SJCRH30 (cell line): ENCODE measurements at regions not wholly inside any gene's neighbourhood (a gene's known extent, or its start where the extent isn't known, plus 50 kb on each side); places are given as distances from the start of the nearest gene placed in this dataset.
A peak's percentile ranks its signal among the peaks of the same experiment; 100 is the strongest.

ENCODE experiments used
- DNase-seq, 2 experiments: peaks; one replicate each; pipeline ENCODE4 v3.0.0-alpha.2; 2015 to 2020
- H3K27ac ChIP-seq: fragments of 250-450 bp; sonication (Bioruptor Pico); 2 replicates; pipeline ENCODE4 v1.5.1; 2020; ENCODE audit warnings: mild to moderate bottlenecking, moderate library complexity
- H3K27me3 ChIP-seq: fragments of 250-450 bp; sonication (Bioruptor Pico); 2 replicates; pipeline ENCODE4 v1.5.1; 2020; ENCODE audit warnings: mild to moderate bottlenecking, moderate library complexity
- H3K36me3 ChIP-seq: fragments of 250-450 bp; sonication (Bioruptor Pico); 2 replicates; pipeline ENCODE4 v1.5.1; 2020; ENCODE audit warnings: mild to moderate bottlenecking, moderate library complexity
- H3K4me1 ChIP-seq: fragments of 250-450 bp; sonication (Bioruptor Pico); 2 replicates; pipeline ENCODE4 v1.5.1; 2020; ENCODE audit warnings: mild to moderate bottlenecking, moderate library complexity
- H3K4me3 ChIP-seq: fragments of 250-450 bp; sonication (Bioruptor Pico); 2 replicates; pipeline ENCODE4 v1.5.1; 2020; ENCODE audit warnings: mild to moderate bottlenecking, moderate library complexity
- H3K9me3 ChIP-seq: fragments of 250-450 bp; sonication (Bioruptor Pico); replicated peaks from 2 replicates; pipeline ENCODE4 v1.5.1; 2020; ENCODE audit warnings: mild to moderate bottlenecking, moderate library complexity

GRCh38 chr6:4378319-4378996, 243.1 kb upstream of the ECI2 start:
- no peaks in the 10 kb centered on the region for H3K9me3 ChIP-seq
- H3K36me3 ChIP-seq: no peaks in the 10 kb centered on the region
- H3K27me3 ChIP-seq: no peaks in the 10 kb centered on the region
- no peak overlapping the region for H3K27ac ChIP-seq
- peak in 1 of 2 experiments; percentile 27 for DNase-seq
- no peak overlapping the region for H3K4me3 ChIP-seq
- peaks cover 23% of the 10 kb centered on the region for H3K4me1 ChIP-seq

DNA sequence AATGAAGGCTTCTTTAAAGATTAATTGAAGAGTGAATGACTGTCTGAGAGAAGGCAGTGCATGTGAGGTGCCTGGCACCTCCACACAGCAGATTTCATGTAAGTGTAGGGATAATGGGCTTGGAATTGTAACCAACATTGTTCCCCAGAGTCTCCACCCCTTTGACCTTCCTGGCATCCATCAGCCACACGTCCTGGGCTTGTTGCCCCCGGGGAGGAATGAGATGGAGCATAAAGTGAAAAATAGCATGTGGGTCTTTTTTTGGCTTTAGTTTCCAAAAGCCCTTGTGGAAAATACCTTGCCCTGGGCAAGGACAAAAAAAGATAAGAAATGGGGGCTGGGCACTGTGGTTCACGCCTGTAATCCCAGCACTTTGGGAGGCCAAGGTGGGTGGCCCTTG, 242.2 kb upstream of the ECI2 start:
- H3K36me3 ChIP-seq: no peaks in the 10 kb centered on the region
- H3K27ac ChIP-seq: no peak overlapping the region
- no peaks in the 10 kb centered on the region for H3K9me3 ChIP-seq
- H3K4me3 ChIP-seq: no peak overlapping the region
- H3K4me1 ChIP-seq: peaks cover 31% of the 10 kb centered on the region
- DNase-seq: peak in 1 of 2 experiments; percentile 56
- no peaks in the 10 kb centered on the region for H3K27me3 ChIP-seq

DNA sequence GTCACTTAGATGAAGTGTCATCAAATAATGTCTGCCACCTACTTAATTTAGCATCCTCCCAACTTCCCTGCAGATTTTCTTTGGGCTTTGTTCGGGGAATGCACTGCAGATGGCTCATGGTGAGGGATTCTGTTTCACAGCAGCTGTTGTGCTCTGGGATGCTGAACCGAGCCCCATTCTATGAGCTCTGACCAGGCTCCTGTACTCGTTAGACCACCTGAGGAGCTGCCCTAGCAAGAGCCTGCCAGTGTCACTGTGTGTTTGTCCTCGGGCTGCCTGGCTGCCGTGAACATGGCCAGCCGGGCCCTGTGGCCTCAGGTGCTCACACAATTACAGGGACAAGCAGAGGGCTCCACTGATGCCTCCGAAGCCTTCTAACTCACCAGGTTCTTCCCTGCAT, 238.8 kb upstream of the ECI2 start:
- Histone ChIP-seq H3K36me3 (no peaks in the 10 kb centered on the region), H3K4me3 (peak overlapping the region; percentile 24; the same call in 1 of the 2 replicates), H3K27ac (peak overlapping the region; percentile 75), H3K4me1 (peaks cover 47% of the 10 kb centered on the region), H3K9me3 (no peaks in the 10 kb centered on the region), H3K27me3 (no peaks in the 10 kb centered on the region)
- peak; percentile 79 to 88 for DNase-seq

DNA sequence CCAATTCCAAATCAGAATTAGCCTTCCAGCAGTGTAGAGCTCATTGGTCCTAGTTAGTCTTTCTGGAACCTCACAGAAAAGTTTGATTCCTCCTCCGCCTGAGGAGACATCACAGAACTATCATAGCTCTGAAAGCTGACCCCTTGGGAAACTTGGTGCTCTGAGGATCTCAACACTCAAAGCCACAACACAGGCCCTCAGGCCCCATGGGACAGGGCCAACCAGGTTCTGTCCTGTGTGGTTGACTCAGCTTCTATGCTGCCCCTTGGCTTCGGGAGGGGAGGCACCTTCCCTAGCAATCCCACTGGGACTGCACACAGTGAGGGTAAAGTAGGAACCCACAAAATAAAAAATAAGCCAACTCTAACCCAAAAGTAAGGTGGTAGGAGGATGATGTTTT, 237.5 kb upstream of the ECI2 start:
- no peaks in the 10 kb centered on the region for H3K27me3 ChIP-seq
- no peak overlapping the region for H3K4me3 ChIP-seq
- peaks cover 61% of the 10 kb centered on the region for H3K4me1 ChIP-seq
- DNase-seq: peak in 1 of 2 experiments; percentile 29
- no peaks in the 10 kb centered on the region for H3K9me3 ChIP-seq
- H3K27ac ChIP-seq: peak overlapping the region; percentile 75; the same call in 1 of the 2 replicates
- H3K36me3 ChIP-seq: no peaks in the 10 kb centered on the region

DNA sequence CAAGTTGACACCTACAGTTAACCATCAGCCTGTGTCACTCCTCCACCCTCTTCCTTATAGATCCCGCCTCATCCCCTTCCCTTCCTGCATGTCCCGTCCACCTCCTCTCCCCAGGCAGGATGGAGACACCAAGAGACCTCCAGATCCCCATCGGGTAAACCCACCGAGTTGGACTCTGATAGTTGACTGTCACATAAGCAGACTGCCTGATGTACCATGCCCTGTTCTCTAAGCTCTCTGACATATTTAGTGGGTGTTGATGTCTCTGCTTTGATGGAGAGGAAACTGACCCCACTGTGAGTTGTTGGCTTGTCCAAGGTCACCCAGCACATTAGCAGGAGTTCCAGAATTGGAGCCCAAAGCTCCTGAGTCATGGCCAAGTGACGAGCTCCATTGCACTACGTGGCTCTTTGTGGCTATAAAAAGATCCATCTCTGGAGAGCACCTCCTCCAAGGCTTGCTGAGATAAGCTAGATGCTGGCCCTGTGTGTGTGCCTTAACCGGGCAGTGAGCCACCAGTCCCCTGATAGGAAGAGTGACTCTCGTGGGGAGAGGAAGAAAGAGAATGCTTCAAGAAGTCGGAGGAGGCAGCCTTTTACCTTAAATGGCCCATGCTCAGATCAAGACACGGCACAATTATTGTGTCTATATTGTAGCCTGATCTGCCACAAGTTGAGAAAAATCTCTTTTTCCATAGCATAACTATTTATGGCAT, 236.0 kb upstream of the ECI2 start:
- Histone ChIP-seq H3K27ac (no peak overlapping the region; the same call in 1 of the 2 replicates), H3K4me3 (no peak overlapping the region), H3K36me3 (no peaks in the 10 kb centered on the region), H3K9me3 (no peaks in the 10 kb centered on the region), H3K4me1 (peaks cover 55% of the 10 kb centered on the region), H3K27me3 (no peaks in the 10 kb centered on the region)
- no peak for DNase-seq

GRCh38 chr6:4370066-4370465, 234.7 kb upstream of the ECI2 start:
- H3K27me3 ChIP-seq: no peaks in the 10 kb centered on the region
- peaks cover 58% of the 10 kb centered on the region for H3K4me1 ChIP-seq
- DNase-seq: peak; percentile 58 to 77
- no peak overlapping the region for H3K4me3 ChIP-seq
- peak overlapping the region; percentile 84 for H3K27ac ChIP-seq
- H3K9me3 ChIP-seq: no peaks in the 10 kb centered on the region
- H3K36me3 ChIP-seq: no peaks in the 10 kb centered on the region

DNA sequence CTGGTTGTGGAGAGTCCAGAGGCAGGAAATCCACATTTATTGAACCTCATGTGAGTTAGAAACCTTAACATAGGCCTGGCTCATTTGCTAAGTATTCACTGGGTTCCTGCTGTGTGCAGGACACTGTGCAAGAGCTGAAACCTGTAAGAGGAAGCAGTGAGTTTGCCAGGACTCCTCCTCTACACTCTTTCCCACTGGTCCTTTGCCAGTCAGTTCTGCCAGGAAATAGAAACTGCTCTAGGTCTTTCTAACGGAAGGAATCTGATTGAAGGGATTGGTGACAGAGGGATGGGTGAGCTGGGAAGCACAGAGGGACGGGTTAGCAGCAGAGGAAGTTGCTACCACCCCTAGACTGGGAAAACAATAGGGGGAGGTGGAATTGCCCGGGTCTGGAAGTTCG, 234.2 kb upstream of the ECI2 start:
- DNase-seq: peak in 1 of 2 experiments; percentile 35
- H3K27ac ChIP-seq: peak overlapping the region; percentile 84
- H3K9me3 ChIP-seq: no peaks in the 10 kb centered on the region

DNA sequence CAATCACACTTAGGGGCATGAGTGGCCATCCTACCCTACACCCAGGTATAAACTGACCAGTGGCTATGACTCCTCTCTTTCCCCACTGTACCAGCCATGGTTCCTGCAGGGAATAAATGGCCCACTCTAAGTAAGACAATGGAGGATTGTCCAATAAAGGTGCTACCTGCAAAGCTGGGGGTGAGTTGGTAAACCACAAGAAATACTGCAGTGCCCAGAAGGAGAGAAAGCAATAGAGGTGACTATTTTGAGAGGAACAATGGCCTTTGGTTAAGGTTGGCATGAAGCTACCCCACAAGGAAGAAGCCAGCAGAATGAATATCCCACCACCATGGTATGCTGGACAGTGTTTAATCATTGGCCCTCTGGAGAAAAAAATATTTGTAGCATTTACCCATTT, 233.3 kb upstream of the ECI2 start:
- no peaks in the 10 kb centered on the region for H3K27me3 ChIP-seq
- peaks cover 46% of the 10 kb centered on the region for H3K4me1 ChIP-seq
- H3K4me3 ChIP-seq: no peak overlapping the region
- H3K36me3 ChIP-seq: no peaks in the 10 kb centered on the region
- no peak for DNase-seq
- H3K9me3 ChIP-seq: no peaks in the 10 kb centered on the region
- H3K27ac ChIP-seq: peak overlapping the region; percentile 84

More for the DNA sequence above, 234.2 kb upstream of the ECI2 start:
- Histone ChIP-seq H3K4me3 (no peak overlapping the region), H3K27me3 (no peaks in the 10 kb centered on the region), H3K36me3 (no peaks in the 10 kb centered on the region), H3K4me1 (peaks cover 56% of the 10 kb centered on the region)

GRCh38 chr6:4367643-4368042, 232.3 kb upstream of the ECI2 start:
- no peak for DNase-seq
- Histone ChIP-seq H3K4me3 (no peak overlapping the region), H3K4me1 (peaks cover 36% of the 10 kb centered on the region), H3K36me3 (no peaks in the 10 kb centered on the region), H3K9me3 (no peaks in the 10 kb centered on the region), H3K27me3 (no peaks in the 10 kb centered on the region), H3K27ac (peak overlapping the region; percentile 84; the same call in 1 of the 2 replicates)

DNA sequence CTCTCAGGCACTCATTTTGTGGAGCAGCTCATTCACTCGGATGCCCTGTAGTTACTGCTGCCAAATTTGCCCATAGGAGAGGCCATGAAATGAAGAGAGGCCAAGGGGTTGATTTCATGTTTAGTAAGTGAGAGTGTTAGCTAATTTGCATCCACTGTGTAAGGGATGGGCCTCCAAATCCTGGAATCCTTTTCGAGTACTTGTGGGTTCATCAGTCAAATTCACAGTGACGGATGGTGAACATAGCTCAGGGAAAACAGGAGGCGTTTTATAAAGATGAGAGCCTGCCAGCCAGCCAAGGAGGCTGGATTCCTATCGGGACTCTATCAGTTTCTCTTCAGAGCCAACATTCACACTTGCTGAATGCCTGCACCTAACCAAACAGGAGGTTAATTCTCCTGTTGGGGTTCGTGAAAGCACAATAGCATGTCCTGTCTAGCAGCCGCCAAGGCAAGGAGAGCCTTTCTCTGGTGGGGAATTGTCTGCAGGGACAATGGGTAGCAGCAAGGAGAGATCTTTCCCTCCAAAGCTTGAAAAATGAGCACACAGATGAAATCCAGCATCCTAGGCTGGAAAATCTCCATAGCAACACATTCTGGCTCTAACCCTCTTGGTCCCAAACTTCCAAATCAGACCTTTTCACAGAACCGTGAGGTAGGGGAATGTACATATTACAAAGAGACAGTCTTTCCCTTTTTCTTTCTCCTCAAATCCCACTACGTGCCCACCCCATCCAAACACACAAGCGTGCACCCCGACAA, 231.4 kb upstream of the ECI2 start:
- H3K4me3 ChIP-seq: no peak overlapping the region
- peaks cover 35% of the 10 kb centered on the region for H3K4me1 ChIP-seq
- H3K27me3 ChIP-seq: no peaks in the 10 kb centered on the region
- DNase-seq: no peak
- no peaks in the 10 kb centered on the region for H3K9me3 ChIP-seq
- no peaks in the 10 kb centered on the region for H3K36me3 ChIP-seq
- no peak overlapping the region for H3K27ac ChIP-seq

GRCh38 chr6:4365686-4366085, 230.3 kb upstream of the ECI2 start:
- H3K27me3 ChIP-seq: no peaks in the 10 kb centered on the region
- no peak overlapping the region for H3K27ac ChIP-seq
- peak in 1 of 2 experiments; percentile 55 for DNase-seq
- no peak overlapping the region for H3K4me3 ChIP-seq
- peaks cover 32% of the 10 kb centered on the region for H3K4me1 ChIP-seq
- no peaks in the 10 kb centered on the region for H3K36me3 ChIP-seq
- no peaks in the 10 kb centered on the region for H3K9me3 ChIP-seq

GRCh38 chr6:4364711-4365110, 229.3 kb upstream of the ECI2 start:
- Histone ChIP-seq H3K9me3 (no peaks in the 10 kb centered on the region), H3K36me3 (no peaks in the 10 kb centered on the region), H3K4me1 (peaks cover 29% of the 10 kb centered on the region), H3K4me3 (no peak overlapping the region), H3K27ac (no peak overlapping the region), H3K27me3 (no peaks in the 10 kb centered on the region)
- DNase-seq: no peak

DNA sequence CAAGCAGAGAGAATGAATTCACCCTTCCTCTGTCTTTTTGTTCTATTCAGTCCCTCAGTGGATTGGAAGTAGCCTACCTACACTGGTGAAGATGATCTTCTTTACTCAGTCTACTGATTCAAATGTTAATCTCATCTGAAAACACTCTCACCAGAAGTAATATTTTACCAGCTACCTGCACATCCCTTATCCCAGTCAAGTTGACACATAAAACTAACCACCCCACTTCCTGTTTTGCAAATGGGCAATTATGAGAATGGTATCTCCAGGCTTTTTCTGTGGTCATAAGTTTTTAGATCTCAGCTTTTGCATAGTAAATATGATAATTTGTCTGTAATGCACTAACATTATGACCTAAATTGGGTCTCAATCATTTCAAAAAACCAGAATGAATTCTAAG, 228.8 kb upstream of the ECI2 start:
- peaks cover 27% of the 10 kb centered on the region for H3K4me1 ChIP-seq
- no peak overlapping the region for H3K4me3 ChIP-seq
- no peak for DNase-seq
- no peaks in the 10 kb centered on the region for H3K9me3 ChIP-seq
- H3K27ac ChIP-seq: no peak overlapping the region
- no peaks in the 10 kb centered on the region for H3K27me3 ChIP-seq
- H3K36me3 ChIP-seq: no peaks in the 10 kb centered on the region

- Histone ChIP-seq H3K4me1 (peaks cover 22% of the 10 kb centered on the region), H3K27me3 (no peaks in the 10 kb centered on the region), H3K9me3 (no peaks in the 10 kb centered on the region), H3K36me3 (no peaks in the 10 kb centered on the region), H3K4me3 (no peak overlapping the region), H3K27ac (no peak overlapping the region)
- DNase-seq: no peak
Measured at GRCh38 chr6:4363656-4364055, 228.3 kb upstream of the ECI2 start.

DNA sequence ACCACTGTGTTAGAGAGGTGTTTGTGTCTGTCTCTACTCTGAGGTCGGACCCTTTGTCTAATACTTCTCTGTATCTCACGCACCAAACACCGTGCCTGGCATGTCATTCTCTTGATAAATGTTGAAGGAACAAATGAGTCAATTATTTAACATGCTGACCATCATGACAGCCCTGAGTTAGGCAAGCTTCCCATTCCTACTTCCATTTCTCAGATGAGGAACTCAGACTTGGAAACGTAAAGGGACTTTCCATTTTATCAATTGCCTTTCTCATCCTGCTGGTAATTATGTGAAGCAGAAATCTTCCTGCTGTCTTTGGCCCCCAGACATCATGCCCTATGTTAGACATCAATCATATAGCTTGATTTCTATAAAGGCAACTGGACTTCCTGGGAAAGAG, 227.0 kb upstream of the ECI2 start:
- H3K27me3 ChIP-seq: no peaks in the 10 kb centered on the region
- no peak for DNase-seq
- H3K36me3 ChIP-seq: no peaks in the 10 kb centered on the region
- H3K27ac ChIP-seq: no peak overlapping the region
- H3K4me3 ChIP-seq: no peak overlapping the region
- H3K4me1 ChIP-seq: peaks cover 16% of the 10 kb centered on the region
- no peaks in the 10 kb centered on the region for H3K9me3 ChIP-seq
